B cell (primary cell): ENCODE measurements at regions not wholly inside any gene's neighbourhood (a gene's known extent, or its start where the extent isn't known, plus 50 kb on each side); places are given as distances from the start of the nearest gene placed in this dataset.

Experiments used
- ATAC-seq: fragments of 200-7000 bp; cut with Tn5 transposase; one replicate; pipeline ENCODE4 v1.10.0; 2021; ENCODE audit warnings: low read depth, mild to moderate bottlenecking, moderate number of reproducible peaks, moderate library complexity
- CTCF ChIA-PET: fragments of 350-600 bp; sonication (Branson Sonifier 250); formaldehyde crosslinking; loops from one replicate; lab custom pipeline; 2021; ENCODE audit warnings: antibody characterized with exemption, inconsistent platforms; lab: Charles Lee
- POLR2A ChIA-PET: fragments of 350-600 bp; sonication (Branson Sonifier 250); formaldehyde crosslinking; loops from one replicate; lab custom pipeline; 2021; ENCODE audit warnings: antibody characterized with exemption; lab: Charles Lee
- DNase-seq: peaks from one replicate; pipeline ENCODE4 v3.0.0; 2013
- H2AFZ ChIP-seq: 2 replicates; pipeline ENCODE4 v1.6.1; 2012; ENCODE audit warnings: mild to moderate bottlenecking, low read depth, low read length; ENCODE audit not compliant: insufficient read depth, poor library complexity, severe bottlenecking
- H3K27ac ChIP-seq, 2 donors: 1 replicate in 1 of 2; 2 replicates in 1 of 2; pipeline ENCODE4 v1.5.1; 2012 to 2013; ENCODE audit warnings: low read length in 2 of 2, mild to moderate bottlenecking in 2 of 2, moderate library complexity in 1 of 2
- H3K27me3 ChIP-seq, 4 experiments: fragments of 200-600 bp in 1 of 4; sonication (generic) in 1 of 4; replicated peaks in 1 of 4; 1 replicate in 2 of 4; 2 replicates in 2 of 4; pipeline versions ENCODE4 v1.6.1 to v1.7.0; 2013 to 2016; ENCODE audit warnings: low read length in 3 of 4, mild to moderate bottlenecking in 2 of 4, mixed read lengths in 1 of 4, moderate library complexity in 1 of 4; ENCODE audit not compliant: insufficient read depth in 4 of 4, control insufficient read depth in 3 of 4; ENCODE audit errors: control extremely low read depth in 1 of 4
- H3K36me3 ChIP-seq, 2 experiments: replicated peaks in 1 of 2; 1 replicate in 1 of 2; 2 replicates in 1 of 2; pipeline versions ENCODE4 v1.6.1 to v1.7.1; 2013; ENCODE audit warnings: low read length in 1 of 2; ENCODE audit not compliant: insufficient read depth in 2 of 2, control insufficient read depth in 1 of 2; ENCODE audit errors: control extremely low read depth in 1 of 2, extremely low read depth in 1 of 2
- H3K4me1 ChIP-seq, 2 donors: fragments of 200-600 bp in 1 of 2; sonication (generic) in 1 of 2; 1 replicate in 1 of 2; 2 replicates in 1 of 2; pipeline versions ENCODE4 v1.5.1 to v1.6.1; 2013 to 2017; ENCODE audit warnings: low read length in 2 of 2; ENCODE audit not compliant: control insufficient read depth in 2 of 2, insufficient read depth in 2 of 2
- H3K4me2 ChIP-seq: replicated peaks from 2 replicates; pipeline ENCODE3; 2012; ENCODE audit warnings: mild to moderate bottlenecking, low read depth, low read length; ENCODE audit not compliant: poor library complexity, severe bottlenecking
- H3K4me3 ChIP-seq, 5 experiments: fragments of 200-600 bp in 1 of 5; sonication (generic) in 1 of 5; 1 replicate in 3 of 5; 2 replicates in 2 of 5; pipeline versions ENCODE4 v1.5.1 to v1.7.0; 2011 to 2016; ENCODE audit warnings: low read length in 4 of 5, mild to moderate bottlenecking in 4 of 5, low read depth in 2 of 5, control low read depth in 1 of 5, moderate library complexity in 1 of 5; ENCODE audit not compliant: insufficient read depth in 1 of 5; ENCODE audit errors: control extremely low read depth in 1 of 5, extremely low read depth in 1 of 5
- H3K79me2 ChIP-seq: fragments of 200-600 bp; sonication (generic); one replicate; pipeline ENCODE4 v1.6.0; 2016; ENCODE audit warnings: low read length; ENCODE audit not compliant: control insufficient read depth, insufficient read depth
- H3K9ac ChIP-seq: fragments of 200-600 bp; sonication (generic); 2 replicates; pipeline ENCODE4 v1.6.1; 2017; ENCODE audit warnings: mild to moderate bottlenecking, low read length, moderate library complexity
- H3K9me3 ChIP-seq, 3 donors: one replicate each; pipeline versions ENCODE4 v1.6.1 to v1.7.1; 2013; ENCODE audit warnings: low read length in 2 of 3; ENCODE audit not compliant: control insufficient read depth in 2 of 3, insufficient read depth in 1 of 3; ENCODE audit errors: control extremely low read depth in 1 of 3
- H4K20me1 ChIP-seq: 2 replicates; pipeline ENCODE4 v1.6.0; 2012; ENCODE audit warnings: mild to moderate bottlenecking, low read length; ENCODE audit not compliant: insufficient read depth, control insufficient read depth, poor library complexity, severe bottlenecking
- H3K27ac Mint-ChIP-seq: one replicate; pipeline ENCODE4 v1.8.0; 2021; ENCODE audit warnings: mixed read lengths
- H3K27me3 Mint-ChIP-seq: one replicate; pipeline ENCODE4 v1.8.0; 2021; ENCODE audit warnings: mixed read lengths
- H3K4me1 Mint-ChIP-seq: one replicate; pipeline ENCODE4 v1.8.0; 2021; ENCODE audit warnings: mixed read lengths
- H3K4me3 Mint-ChIP-seq: one replicate; pipeline ENCODE4 v1.8.0; 2021; ENCODE audit warnings: mixed read lengths
- H3K9me3 Mint-ChIP-seq: one replicate; pipeline ENCODE4 v1.8.0; 2022; ENCODE audit warnings: mixed read lengths; ENCODE audit not compliant: insufficient read depth
- EZH2 ChIP-seq: IDR thresholded peaks from 2 replicates; pipeline ENCODE4 v1.6.1; 2012; ENCODE audit warnings: borderline replicate concordance, low read depth, mild to moderate bottlenecking, moderate library complexity, low read length; ENCODE audit not compliant: insufficient read depth, poor library complexity, severe bottlenecking
- WGBS: methylation state at CpG from one replicate; pipeline ENCODE4 v1.1.5; 2013; ENCODE audit warnings: missing lambda C conversion rate; ENCODE audit not compliant: insufficient coverage; 5-methylcytosine and 5-hydroxymethylcytosine counted together
- intact Hi-C: fragments of 100-400 bp; cut with micrococcal nuclease; formaldehyde crosslinking; loops from one replicate; pipeline ENCODE4 v1.10.0; 2022
- TF ChIP-seq, protein P1 (sequence below): fragments of 200-600 bp; IDR thresholded peaks from one replicate; pipeline ENCODE4 v1.8.0; 2022; ENCODE audit warnings: antibody characterized with exemption, mild to moderate bottlenecking

DNA sequence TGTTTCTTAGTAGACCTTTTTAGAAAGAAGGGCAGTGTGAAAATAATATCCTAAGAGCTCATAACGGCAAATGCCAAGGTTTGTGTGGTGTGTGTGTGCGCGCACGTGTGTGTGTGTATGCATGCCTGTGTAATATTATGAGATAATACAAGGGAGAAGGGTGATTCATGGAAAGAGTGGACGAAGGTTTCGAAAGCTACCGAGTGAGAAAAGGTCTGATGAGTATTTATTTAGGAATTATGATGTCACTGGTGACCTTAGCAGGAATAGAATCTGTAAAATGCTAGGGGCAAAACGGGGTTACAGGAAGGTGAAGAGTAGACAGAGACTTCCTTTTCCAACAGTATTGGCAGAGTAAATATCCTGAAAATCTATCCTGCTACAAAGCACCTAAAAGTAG, 107.3 kb downstream of the AHR start:
- H3K4me3 ChIP-seq = no peak overlapping the region
- H3K36me3 ChIP-seq = no peaks in the 10 kb centered on the region
- ChIA-PET POLR2A (no interaction called here), CTCF (no interaction called here)
- intact Hi-C loops = no loop called here
- no peaks in the 10 kb centered on the region for H3K9me3 Mint-ChIP-seq
- H3K4me3 Mint-ChIP-seq = no peak overlapping the region
- no peak overlapping the region for H3K27ac ChIP-seq
- H2AFZ ChIP-seq = no peak overlapping the region
- H3K27ac Mint-ChIP-seq = no peak overlapping the region
- H3K4me2 ChIP-seq = no peak overlapping the region
- peaks cover 19 to 20% of the 10 kb centered on the region in 2 donors for H3K4me1 ChIP-seq
- H3K27me3 ChIP-seq = no peaks in the 10 kb centered on the region
- H3K4me1 Mint-ChIP-seq = peaks cover 19% of the 10 kb centered on the region
- WGBS = 81% methylated on average over 7 of the region's 8 CpGs
- TF ChIP-seq, protein P1, sequence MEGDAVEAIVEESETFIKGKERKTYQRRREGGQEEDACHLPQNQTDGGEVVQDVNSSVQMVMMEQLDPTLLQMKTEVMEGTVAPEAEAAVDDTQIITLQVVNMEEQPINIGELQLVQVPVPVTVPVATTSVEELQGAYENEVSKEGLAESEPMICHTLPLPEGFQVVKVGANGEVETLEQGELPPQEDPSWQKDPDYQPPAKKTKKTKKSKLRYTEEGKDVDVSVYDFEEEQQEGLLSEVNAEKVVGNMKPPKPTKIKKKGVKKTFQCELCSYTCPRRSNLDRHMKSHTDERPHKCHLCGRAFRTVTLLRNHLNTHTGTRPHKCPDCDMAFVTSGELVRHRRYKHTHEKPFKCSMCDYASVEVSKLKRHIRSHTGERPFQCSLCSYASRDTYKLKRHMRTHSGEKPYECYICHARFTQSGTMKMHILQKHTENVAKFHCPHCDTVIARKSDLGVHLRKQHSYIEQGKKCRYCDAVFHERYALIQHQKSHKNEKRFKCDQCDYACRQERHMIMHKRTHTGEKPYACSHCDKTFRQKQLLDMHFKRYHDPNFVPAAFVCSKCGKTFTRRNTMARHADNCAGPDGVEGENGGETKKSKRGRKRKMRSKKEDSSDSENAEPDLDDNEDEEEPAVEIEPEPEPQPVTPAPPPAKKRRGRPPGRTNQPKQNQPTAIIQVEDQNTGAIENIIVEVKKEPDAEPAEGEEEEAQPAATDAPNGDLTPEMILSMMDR = no peak
- no peak for TF ChIP-seq EZH2
- DNase-seq (no peak), ATAC-seq (no peak)
- no peak overlapping the region for H3K9ac ChIP-seq
- H4K20me1 ChIP-seq = no peaks in the 10 kb centered on the region
- H3K9me3 ChIP-seq = no peaks in the 10 kb centered on the region
- no peaks in the 10 kb centered on the region for H3K27me3 Mint-ChIP-seq
- no peaks in the 10 kb centered on the region for H3K79me2 ChIP-seq

DNA sequence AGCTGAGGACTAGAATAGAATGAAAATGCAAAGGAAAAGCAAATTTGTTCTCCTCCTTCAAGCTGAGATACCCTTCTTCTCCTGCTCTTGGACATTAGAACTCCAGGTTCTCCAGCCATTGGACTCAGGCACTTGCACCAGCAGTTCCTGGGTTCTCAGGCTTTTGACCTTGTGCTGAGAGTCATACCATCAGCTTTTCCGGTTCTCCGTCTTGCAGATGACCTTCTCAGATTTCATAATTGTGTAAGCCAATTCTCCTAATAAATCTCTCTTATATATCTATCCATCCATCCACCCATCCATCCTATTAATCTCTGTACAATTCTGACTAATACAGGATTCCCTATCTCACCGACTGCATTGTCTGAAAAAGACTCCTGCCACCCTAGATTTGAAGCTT, 108.3 kb downstream of the AHR start:
- DNase-seq = no peak
- H3K4me2 ChIP-seq = no peak overlapping the region

More for the DNA sequence above, 108.3 kb downstream of the AHR start:
- no peak overlapping the region for H2AFZ ChIP-seq
- ChIA-PET POLR2A (no interaction called here), CTCF (no interaction called here)
- ATAC-seq = no peak
- no peak overlapping the region for H3K4me3 Mint-ChIP-seq
- no peaks in the 10 kb centered on the region for H3K27me3 ChIP-seq
- no peak overlapping the region for H3K27ac Mint-ChIP-seq
- TF ChIP-seq EZH2 = no peak
- TF ChIP-seq, protein P1 = no peak
- no peaks in the 10 kb centered on the region for H3K9me3 ChIP-seq
- H3K4me3 ChIP-seq = no peak overlapping the region
- no peak overlapping the region for H3K27ac ChIP-seq
- H3K9me3 Mint-ChIP-seq = no peaks in the 10 kb centered on the region
- no peaks in the 10 kb centered on the region for H3K79me2 ChIP-seq
- H3K27me3 Mint-ChIP-seq = no peaks in the 10 kb centered on the region
- no peaks in the 10 kb centered on the region for H3K36me3 ChIP-seq
- H3K4me1 Mint-ChIP-seq = peaks cover 10% of the 10 kb centered on the region
- intact Hi-C loops = no loop called here
- no peak overlapping the region for H3K9ac ChIP-seq
- 60% methylated on average over 3 of the region's 3 CpGs for WGBS
- H4K20me1 ChIP-seq = no peaks in the 10 kb centered on the region
- H3K4me1 ChIP-seq = peaks cover 13 to 17% of the 10 kb centered on the region in 2 donors
